BJ (cell line): ENCODE measurements at regions not wholly inside any gene's neighbourhood (a gene's known extent, or its start where the extent isn't known, plus 50 kb on each side); places are given as distances from the start of the nearest gene placed in this dataset.

Experiments
- CTCF ChIA-PET: fragments of 350-600 bp; formaldehyde crosslinking; extraction: SDS; loops from one replicate; lab custom pipeline; 2021; ENCODE audit warnings: antibody characterized with exemption, inconsistent platforms; lab: Yijun Ruan, JAX
- POLR2A ChIA-PET: fragments of 300-600 bp; sonication (Branson Sonifier 250); formaldehyde crosslinking; extraction: SDS; loops from one replicate; lab custom pipeline; 2021; ENCODE audit warnings: antibody characterized with exemption; lab: Charles Lee
- DNase-seq: peaks from one replicate; pipeline ENCODE4 v3.0.0-alpha.2; 2011; ENCODE audit warnings: low read depth
- H3K27me3 ChIP-seq: 2 replicates; pipeline ENCODE4 v1.6.0; 2011; ENCODE audit warnings: low read length; ENCODE audit not compliant: control insufficient read depth, insufficient read depth
- H3K36me3 ChIP-seq: 2 replicates; pipeline ENCODE4 v1.5.1; 2011; ENCODE audit warnings: low read length; ENCODE audit not compliant: control insufficient read depth, insufficient read depth
- H3K4me3 ChIP-seq: 2 replicates; pipeline ENCODE4 v1.5.1; 2011; ENCODE audit warnings: low read depth, mild to moderate bottlenecking, control low read depth, low read length
- TF ChIP-seq, protein P1 (sequence below): IDR thresholded peaks from 2 replicates; pipeline ENCODE4 v1.5.1; 2011; ENCODE audit warnings: low read depth, mild to moderate bottlenecking, control low read depth, inconsistent platforms, low read length, moderate library complexity; ENCODE audit not compliant: insufficient read depth

- DNase-seq, result no peak
- Histone ChIP-seq H3K27me3 (no peaks in the 10 kb centered on the region), H3K36me3 (no peaks in the 10 kb centered on the region), H3K4me3 (no peak overlapping the region)
- TF ChIP-seq, protein P1, sequence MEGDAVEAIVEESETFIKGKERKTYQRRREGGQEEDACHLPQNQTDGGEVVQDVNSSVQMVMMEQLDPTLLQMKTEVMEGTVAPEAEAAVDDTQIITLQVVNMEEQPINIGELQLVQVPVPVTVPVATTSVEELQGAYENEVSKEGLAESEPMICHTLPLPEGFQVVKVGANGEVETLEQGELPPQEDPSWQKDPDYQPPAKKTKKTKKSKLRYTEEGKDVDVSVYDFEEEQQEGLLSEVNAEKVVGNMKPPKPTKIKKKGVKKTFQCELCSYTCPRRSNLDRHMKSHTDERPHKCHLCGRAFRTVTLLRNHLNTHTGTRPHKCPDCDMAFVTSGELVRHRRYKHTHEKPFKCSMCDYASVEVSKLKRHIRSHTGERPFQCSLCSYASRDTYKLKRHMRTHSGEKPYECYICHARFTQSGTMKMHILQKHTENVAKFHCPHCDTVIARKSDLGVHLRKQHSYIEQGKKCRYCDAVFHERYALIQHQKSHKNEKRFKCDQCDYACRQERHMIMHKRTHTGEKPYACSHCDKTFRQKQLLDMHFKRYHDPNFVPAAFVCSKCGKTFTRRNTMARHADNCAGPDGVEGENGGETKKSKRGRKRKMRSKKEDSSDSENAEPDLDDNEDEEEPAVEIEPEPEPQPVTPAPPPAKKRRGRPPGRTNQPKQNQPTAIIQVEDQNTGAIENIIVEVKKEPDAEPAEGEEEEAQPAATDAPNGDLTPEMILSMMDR, result no peak
- ChIA-PET POLR2A (no interaction called here), CTCF (no interaction called here)
These were observed 152.8 kb downstream of the FSIP2 start for GRCh38 chr2:185891403-185891802.

GRCh38 chr2:185891804-185892411 is 153.3 kb downstream of the FSIP2 start:
- DNase-seq, result no peak
- no peak overlapping the region for H3K4me3 ChIP-seq
- TF ChIP-seq, protein P1, result no peak
- POLR2A ChIA-PET, result no interaction called here
- no peaks in the 10 kb centered on the region for H3K36me3 ChIP-seq
- CTCF ChIA-PET, result no interaction called here
- H3K27me3 ChIP-seq, result no peaks in the 10 kb centered on the region

- POLR2A ChIA-PET, result no interaction called here
These were observed 153.9 kb downstream of the FSIP2 start for GRCh38 chr2:185892484-185892883.

DNA sequence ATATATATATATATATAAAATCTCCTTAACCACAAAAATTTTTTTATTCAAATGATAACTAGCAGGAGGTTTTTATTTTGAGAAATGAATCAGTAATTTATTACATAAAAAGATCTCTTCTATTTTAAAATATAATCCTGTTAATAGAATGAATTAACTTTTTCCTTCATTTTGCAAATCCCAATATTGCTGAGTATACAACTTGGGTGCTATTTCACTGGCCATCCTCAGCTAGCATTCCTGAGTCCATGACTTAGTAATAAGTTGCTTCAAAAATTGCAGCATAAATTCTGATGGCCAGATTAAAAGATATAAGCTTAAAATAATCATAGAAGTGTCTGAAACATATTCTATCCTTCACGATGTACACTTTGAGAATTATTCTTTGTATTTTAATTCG is 155.6 kb downstream of the FSIP2 start:
- TF ChIP-seq, protein P1, result no peak
- DNase-seq, result no peak
- CTCF ChIA-PET, result no interaction called here
- Histone ChIP-seq H3K27me3 (no peaks in the 10 kb centered on the region), H3K4me3 (no peak overlapping the region), H3K36me3 (no peaks in the 10 kb centered on the region)
- POLR2A ChIA-PET, result no interaction called here

More at GRCh38 chr2:185892484-185892883, 153.9 kb downstream of the FSIP2 start:
- Histone ChIP-seq H3K4me3 (no peak overlapping the region), H3K27me3 (no peaks in the 10 kb centered on the region), H3K36me3 (no peaks in the 10 kb centered on the region)
- CTCF ChIA-PET, result no interaction called here
- no peak for DNase-seq
- TF ChIP-seq, protein P1, result no peak

DNA sequence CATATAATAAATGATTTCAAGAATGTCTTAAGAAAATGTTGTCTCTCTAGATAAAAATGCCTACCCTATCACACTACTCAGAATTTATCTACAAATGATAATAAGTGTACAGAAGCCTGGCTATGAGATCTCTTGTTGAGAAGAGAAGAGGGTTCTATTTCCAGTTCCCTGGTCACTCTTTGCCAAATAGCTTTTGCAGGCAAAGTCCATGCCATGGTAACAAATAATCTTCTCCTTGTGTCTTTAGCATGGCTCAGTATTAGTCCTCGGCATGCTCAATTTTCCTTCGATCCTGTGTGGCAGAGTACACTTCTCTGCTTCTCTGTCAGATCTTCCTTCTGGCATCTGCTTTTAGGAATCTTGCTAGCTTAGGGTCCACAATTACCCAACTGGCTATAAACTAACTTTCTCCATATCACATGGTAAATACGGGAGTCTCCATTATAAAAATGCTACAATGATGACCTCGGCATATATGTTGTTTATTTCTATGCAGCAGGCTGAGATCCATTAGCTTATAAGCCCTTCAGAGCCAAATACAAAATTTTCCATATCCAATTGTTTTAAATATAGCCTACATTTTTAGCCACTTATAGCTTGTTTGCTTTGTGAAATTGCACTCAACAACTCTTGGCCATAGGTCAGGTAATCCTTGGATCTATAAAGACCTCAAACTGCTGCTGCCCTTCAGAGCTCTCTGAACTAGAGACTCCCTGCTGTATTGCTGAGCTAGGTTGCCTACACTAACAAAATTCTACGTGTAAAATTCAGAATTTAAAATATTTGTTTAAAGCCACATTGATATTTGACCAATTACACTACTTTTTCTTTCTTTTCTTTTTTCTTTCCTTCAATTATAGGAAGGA is 157.5 kb downstream of the FSIP2 start:
- ChIA-PET POLR2A (no interaction called here), CTCF (no interaction called here)
- H3K36me3 ChIP-seq, result no peaks in the 10 kb centered on the region
- H3K27me3 ChIP-seq, result no peaks in the 10 kb centered on the region
- TF ChIP-seq, protein P1, result no peak
- DNase-seq, result no peak
- no peak overlapping the region for H3K4me3 ChIP-seq
